IPS DF 4.7 (cell line): ENCODE measurements at regions not wholly inside any gene's neighbourhood (a gene's known extent, or its start where the extent isn't known, plus 50 kb on each side); places are given as distances from the start of the nearest gene placed in this dataset.

ENCODE experiments used
- DNase-seq: peaks from one replicate; pipeline ENCODE4 v3.0.0-alpha.2; 2013; ENCODE audit warnings: low spot score; ENCODE audit errors: extremely low read depth

DNA sequence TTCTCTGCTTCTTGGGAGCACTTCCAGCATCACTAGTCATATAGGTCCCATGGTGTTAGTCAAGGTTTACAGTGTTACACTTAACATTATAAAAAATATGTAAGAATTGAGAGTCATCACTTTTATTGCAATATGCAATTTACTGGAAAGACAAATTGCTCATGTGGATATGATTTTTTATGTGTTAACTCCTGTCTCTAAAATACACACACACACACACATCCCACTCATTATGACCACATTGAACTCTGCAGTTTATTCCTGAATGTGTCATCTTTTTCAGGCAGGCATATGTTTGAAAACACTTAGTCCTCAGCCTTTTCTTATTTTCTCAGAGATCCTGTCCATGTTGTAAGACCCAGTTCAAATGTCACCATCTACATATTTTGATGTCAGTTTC is 148.5 kb upstream of the MRPS30 start:
- DNase-seq = no peak

GRCh38 chr5:44659334-44659733 is 149.4 kb upstream of the MRPS30 start:
- no peak for DNase-seq

DNA sequence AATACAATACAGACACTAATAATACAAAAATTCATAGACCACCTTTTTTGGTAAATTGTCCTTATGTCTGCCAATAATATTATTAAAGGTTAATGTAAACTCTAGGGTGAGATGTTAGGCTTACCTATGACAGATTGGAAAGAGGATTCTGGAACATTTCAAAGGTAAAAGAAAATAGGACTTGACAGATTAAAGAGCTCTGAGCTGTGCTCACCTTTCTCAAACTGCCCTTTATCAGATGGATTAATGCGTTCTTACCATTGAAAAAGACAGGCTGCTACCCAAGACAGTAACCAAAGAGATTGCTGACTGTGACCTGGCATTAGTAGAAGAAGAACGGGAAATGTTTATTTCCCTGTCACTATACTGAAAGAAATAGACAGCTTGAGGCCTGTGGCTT is 156.1 kb upstream of the MRPS30 start:
- no peak for DNase-seq

DNA sequence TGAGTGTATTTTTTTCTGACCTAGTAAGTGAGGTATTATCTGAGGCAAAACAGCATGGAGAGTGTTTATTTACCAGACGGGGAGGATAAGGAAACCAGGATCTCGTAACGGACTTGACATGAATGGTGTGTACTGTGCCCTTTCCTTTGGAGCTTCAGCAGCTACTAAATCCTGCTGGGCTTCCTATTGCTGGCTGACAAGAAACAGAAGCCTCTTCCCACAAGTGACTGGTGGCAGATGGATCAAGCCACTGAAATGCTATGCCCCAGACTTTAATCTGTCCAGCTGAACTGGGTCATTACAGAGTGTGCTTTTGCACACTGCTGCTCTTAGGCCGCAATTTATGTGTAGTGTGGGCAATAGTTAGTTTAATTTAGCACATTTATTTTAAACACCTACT is 162.7 kb upstream of the MRPS30 start:
- no peak for DNase-seq

GRCh38 chr5:44645502-44645901 is 163.2 kb upstream of the MRPS30 start:
- no peak for DNase-seq

DNA sequence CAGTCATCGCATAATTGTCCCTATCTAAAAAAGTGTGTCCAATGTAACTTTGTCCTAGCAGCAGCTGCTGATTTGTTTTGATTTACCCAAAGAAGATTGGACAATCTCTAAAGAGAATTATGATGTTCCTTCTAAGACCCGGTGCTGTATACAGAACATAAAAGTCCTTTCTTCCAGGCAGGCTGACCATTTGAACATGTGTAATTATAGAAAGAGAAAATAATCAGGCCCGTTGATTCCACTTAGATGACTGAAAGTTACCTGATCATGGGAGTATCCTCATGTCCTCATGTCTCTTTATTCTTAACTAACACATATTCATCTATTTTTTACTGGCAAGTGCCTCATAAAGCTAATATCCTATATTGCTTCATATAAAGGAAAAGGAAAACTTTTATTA is 164.1 kb upstream of the MRPS30 start:
- DNase-seq = no peak

DNA sequence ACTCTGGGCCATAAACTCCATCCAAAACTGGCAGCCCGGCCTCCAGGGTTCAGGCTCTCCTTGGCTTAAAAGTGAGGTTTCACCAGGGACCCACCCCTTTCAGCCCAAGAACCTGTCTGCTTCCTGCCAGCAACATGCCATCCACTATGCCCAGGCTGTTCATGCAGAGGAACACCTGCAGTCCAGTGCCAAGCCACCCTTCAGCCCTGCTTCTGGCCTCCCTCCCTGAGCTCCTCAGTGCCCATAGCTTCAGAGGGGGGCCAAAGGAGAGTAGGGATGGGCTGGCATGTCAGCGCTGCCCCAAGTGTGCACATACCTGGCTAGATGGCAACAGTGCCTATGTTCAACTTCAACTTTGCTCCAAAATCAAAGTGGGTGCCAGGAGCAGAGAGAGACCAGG is 166.9 kb upstream of the MRPS30 start:
- DNase-seq = no peak

DNA sequence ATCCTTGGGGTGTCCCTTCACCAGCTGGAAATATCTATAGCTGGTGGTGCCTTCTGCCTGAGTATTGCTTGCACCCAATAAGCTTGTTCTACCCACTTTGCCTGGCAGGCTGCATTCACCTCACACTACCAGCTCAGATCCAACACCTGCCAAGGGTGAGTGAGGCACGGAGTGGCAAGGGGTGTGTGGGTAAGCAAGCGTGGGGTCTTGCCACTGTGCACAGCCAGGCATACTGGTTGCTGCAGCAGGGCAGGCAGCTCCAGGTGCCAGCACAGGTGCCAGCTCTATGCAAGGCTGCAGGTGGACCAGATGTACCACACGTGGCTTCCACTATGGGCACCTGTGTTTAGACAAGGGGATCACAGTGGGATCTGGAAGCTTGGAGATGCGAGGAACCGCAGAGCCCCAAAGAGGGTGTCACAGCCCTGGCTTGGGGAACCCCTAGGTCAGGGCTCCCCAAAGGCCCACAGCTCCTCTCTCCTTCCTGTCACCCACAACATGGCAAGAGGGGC is 167.7 kb upstream of the MRPS30 start:
- no peak for DNase-seq

- no peak for DNase-seq
These were observed 170.6 kb upstream of the MRPS30 start for GRCh38 chr5:44637916-44638869.

GRCh38 chr5:44632344-44632743 is 176.4 kb upstream of the MRPS30 start:
- no peak for DNase-seq

DNA sequence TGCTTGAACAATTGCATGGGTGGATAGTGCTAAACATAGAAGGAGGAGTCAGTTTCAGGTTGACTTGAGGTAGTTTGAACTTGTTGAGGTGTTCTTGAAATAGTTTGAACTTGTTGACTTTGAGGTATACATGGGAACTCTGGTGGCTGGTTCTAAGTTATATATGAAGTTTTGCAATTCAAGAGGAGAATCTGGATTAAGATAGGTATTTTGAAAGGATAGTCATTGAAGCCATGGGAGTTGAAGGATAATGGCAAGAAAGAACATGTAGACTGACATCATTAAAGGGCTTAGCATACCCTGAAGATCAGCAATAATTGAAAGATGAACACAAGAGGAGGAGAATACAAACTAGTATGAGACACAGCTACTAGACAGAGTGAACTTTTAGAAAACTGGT is 181.9 kb upstream of the MRPS30 start:
- no peak for DNase-seq

DNA sequence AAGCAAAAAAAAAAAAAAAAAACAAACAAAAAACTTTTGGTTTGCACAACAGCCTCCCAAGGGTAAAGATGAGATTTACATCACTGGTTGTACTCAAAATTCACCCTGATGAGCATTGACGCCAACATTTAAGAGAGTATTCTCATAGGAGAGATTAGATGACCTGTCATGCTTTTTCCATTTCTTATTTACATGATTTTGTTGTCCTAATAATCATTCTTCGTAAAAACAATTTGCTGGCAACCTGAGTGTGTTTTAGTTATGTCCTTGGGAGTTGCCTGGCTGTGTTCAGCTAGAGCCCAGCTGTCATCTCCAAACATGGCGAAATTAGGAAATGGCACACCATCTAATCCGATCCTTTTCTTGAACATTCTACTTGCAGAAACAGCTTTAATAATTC is 186.4 kb upstream of the MRPS30 start:
- no peak for DNase-seq

DNA sequence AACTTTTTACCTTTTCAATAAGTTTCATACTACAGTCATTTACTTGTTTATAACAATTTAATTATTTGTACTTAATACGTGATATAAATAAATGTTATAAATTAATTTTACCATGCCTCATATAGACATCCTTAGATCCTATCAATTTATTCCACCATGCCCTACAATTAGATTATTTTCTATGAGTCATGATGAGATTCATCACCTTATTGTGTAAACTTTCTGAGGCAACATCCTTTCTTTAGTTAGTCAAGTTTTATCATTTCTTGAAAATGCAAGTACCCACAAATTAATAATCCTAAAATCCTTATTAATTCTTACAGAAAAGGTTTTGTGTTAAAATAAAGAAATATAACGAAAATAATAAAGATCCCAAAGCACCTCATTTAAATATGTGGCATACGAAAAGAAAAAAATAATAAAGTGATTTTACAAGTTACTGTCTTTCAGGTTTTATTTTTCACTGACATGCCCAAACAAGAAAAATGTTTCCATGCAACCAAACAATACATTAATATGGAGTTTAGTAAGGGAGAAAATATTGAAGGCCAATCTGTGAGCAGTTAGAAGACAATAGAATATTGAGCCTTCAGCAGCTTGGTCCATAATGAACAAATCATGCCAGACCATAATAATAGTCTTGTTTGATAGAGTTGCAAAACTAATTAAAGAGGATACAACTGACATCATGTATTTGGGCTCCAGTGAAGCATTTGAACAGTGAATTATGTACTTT is 188.7 kb upstream of the MRPS30 start:
- no peak for DNase-seq

DNA sequence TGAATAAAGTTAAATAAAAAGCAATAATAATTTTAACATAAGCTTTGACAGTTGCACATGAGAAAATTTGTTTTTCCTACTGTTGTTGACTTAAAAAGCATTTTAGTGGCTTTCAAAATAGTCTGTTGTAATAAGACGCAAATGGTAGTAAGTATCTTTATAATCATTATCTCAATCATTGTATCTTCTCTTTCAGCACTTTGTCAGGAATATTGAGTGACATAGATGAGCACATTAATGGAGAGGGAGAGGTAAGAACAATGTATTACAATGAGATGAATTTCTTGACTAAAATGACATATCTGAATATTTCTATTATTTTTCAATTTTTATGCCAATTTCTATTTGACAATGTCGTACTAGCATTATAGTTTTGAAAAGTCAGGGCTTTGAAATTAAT is 193.9 kb upstream of the MRPS30 start:
- DNase-seq = no peak

- no peak for DNase-seq
These were observed 194.8 kb upstream of the MRPS30 start for GRCh38 chr5:44613936-44614335.

DNA sequence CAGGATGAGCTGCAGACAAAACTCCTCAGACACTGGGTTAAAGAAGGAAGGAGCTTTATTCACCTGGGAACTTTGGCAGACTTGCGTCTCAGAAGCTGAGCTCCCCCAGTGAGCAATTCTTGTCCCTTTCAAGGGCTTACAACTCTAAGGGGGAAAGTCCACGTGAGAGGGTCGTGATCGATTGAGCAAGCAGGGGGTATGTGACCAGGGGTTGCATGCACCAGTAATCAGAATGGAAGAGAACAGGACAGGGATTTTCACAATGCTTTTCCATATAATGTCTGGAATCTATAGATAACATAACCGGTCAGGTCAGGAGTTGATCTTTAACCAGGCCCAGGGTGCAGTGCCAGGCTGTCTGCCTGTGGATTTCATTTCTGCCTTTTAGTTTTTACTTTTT is 202.8 kb upstream of the MRPS30 start:
- DNase-seq = no peak

DNA sequence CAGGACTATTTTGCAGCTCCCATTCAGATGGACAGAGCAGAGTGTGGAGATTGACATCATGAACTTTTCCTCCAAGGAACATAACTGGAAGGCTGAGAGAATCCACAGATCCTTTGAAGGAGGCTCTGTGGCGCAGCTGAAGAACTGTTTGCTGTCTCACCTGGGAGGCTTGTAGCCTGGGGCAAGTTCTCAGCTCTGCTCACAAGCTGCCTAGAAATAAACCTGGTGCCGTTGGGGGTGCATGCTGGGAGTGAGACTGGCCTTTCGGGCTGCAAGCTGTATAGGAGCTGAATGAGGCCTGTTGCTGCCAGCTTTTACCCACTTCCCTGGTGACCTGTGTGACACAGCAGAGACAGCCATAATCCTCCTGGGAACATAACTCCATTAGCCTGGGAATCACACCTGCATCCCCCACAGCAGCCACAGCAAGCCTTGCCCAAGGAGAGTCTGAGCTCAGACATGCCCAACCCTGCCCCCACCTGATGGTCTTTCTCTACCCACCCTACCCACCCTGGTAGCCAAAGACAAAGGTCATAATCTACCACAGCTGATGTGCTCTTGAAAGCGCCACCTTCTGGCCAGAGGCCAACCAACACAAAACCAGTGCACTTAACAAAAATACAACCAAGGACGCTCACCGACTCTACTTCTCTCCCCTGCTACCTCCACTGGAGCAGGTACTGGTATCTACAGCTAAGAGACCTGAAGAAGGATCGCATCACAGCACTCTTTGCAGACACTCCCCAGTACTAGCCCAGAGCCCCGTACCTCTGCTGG is 205.1 kb upstream of the MRPS30 start:
- peak; percentile 38 for DNase-seq

DNA sequence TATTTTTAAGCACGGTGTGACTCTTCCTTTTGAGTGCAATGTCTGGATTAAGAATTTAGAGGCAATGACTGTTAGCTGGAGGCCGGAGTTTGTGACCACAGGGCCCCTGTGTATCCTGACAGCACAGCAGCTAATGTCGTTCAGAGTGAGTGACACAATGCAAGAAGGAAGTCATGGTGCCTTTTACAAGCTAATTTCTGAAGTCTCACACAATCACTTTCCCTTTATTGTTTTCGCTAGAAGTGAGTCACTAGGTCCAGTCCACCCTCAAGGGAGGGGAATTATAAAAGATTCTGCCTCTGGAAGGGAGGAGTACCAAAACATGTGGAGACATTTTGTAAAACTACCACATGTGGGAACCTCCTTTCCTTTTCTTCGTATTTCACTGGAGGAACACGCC is 185.5 kb upstream of the FGF10 start:
- DNase-seq = no peak

DNA sequence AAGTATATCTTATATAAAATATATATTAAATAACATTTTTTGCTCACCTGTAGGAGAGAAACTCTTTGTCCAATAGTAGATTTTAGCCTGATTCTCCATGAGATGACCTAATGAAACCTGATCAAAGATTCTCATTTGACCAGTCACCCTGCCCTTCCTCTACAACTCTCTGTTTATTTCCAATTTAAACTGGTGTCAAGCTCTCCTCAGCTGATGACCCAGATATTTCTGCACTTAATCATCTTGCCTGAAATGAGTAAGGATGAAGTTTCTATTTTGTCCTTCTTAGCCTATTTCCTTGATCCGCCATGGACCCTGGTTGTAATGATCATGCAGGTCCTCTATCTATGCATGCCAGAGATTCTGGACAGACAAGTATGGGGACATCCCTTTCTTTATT is 179.3 kb upstream of the FGF10 start:
- no peak for DNase-seq

DNA sequence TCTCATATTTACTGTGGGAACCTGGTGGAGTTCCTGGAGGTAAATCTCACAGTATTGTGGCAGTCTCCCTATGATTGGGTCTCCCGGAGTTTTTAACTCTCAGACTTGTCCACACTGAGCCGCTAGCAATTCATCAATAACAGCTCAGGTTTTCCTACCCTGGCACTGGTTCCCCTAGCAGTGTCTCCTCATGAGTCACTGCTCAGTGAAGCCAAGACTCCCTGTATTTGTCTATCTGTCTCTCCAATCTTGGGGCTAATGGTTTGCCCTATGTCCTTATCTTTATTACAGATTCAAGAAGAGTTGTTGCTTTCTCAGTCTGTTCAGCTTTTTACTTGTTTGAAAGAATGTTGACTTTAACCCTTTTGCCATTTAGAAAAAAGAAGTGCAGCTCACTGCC is 176.7 kb upstream of the FGF10 start:
- DNase-seq = no peak

- no peak for DNase-seq
These were observed 176.1 kb upstream of the FGF10 start for GRCh38 chr5:44565360-44565759.

DNA sequence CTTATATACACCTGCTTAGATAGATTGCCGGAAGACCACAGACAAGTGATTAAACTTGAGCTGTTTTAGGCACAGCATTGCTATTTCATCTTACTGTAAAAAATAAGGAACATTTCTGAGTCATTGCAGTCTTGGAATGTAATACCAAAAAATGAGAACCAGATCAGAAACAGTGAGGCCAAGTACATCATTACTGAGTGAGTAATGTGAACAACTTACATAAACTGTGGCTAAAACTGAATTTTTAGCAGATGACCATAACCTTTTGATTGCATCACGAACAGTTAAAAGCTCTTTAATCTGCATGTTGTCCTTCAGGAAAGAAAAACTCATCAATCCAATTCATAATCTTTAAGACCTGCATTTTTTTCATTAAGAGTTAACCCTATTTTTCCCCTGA is 157.1 kb upstream of the FGF10 start:
- DNase-seq = no peak
